HepG2 (cell line): ENCODE measurements at regions not wholly inside any gene's neighbourhood (a gene's known extent, or its start where the extent isn't known, plus 50 kb on each side); places are given as distances from the start of the nearest gene placed in this dataset.

Source experiments
- ATAC-seq: fragments of 200-7000 bp; cut with Tn5 transposase; 3 replicates; pipeline ENCODE4 v1.9.1; 2020; ENCODE audit warnings: mild to moderate bottlenecking, moderate library complexity
- BruUV-seq: library from RNA; stranded (reverse); fragments of 400-500 nt; replicated peaks from 2 replicates; lab custom pipeline; 2021; lab: Mats Ljungman, UMichigan
- CTCF ChIA-PET: fragments of 300-600 bp; formaldehyde crosslinking; extraction: SDS; loops from one replicate; lab custom pipeline; 2021; ENCODE audit warnings: low total read pairs, inconsistent platforms, low intra/inter-chr PET ratio; lab: Yijun Ruan, JAX
- POLR2A ChIA-PET: fragments of 350-600 bp; sonication (Branson Sonifier 250); formaldehyde crosslinking; loops from one replicate; lab custom pipeline; 2020; ENCODE audit warnings: antibody characterized with exemption, inconsistent platforms; lab: Yijun Ruan, JAX
- DNase-seq: peaks from one replicate; pipeline ENCODE4 v3.0.0-alpha.2; 2015; ENCODE audit warnings: low spot score
- FAIRE-seq: peaks from 3 replicates; lab custom pipeline; 2011; peaks lifted over from hg19 to GRCh38; lab: Jason Lieb, UNC
- H2AFZ ChIP-seq: one replicate; pipeline ENCODE4 v1.6.1; 2011; ENCODE audit warnings: low read length, inconsistent platforms
- H3K27ac ChIP-seq: fragments of 300-600 bp; 3 replicates; pipeline ENCODE4 v1.8.0; 2011; ENCODE audit warnings: mixed run types, mild to moderate bottlenecking, mixed read lengths, low read length, inconsistent platforms; ENCODE audit not compliant: insufficient read depth; ENCODE audit errors: extremely low read length
- H3K27me3 ChIP-seq, 2 experiments: fragments of 200-600 bp in 1 of 2; 2 replicates in 1 of 2; 3 replicates in 1 of 2; pipeline versions ENCODE4 v1.6.0 to v1.8.0; 2011; ENCODE audit warnings: low read length in 2 of 2, mild to moderate bottlenecking in 2 of 2, moderate library complexity in 2 of 2, inconsistent platforms in 1 of 2; ENCODE audit not compliant: insufficient read depth in 2 of 2, control insufficient read depth in 1 of 2
- H3K36me3 ChIP-seq, 2 experiments: fragments of 200-600 bp in 1 of 2; replicated peaks in 1 of 2; 2 replicates in 1 of 2; 3 replicates in 1 of 2; pipeline versions ENCODE4 v1.5.1 to v1.8.0; 2011; ENCODE audit warnings: low read length in 2 of 2, inconsistent platforms in 1 of 2; ENCODE audit not compliant: insufficient read depth in 2 of 2, control insufficient read depth in 1 of 2
- H3K4me1 ChIP-seq: 2 replicates; pipeline ENCODE4 v1.5.1; 2012; ENCODE audit warnings: low read length, inconsistent platforms; ENCODE audit not compliant: insufficient read depth
- H3K4me2 ChIP-seq: 2 replicates; pipeline ENCODE4 v1.6.0; 2011; ENCODE audit warnings: low read depth, low read length, inconsistent platforms
- H3K4me3 ChIP-seq, 3 experiments: fragments of 200-600 bp in 1 of 3; sonication (generic), shearing (Covaris generic) in 1 of 3; replicated peaks in 1 of 3; 2 replicates each; pipeline ENCODE4 v1.5.1; 2011 to 2016; ENCODE audit warnings: low read length in 3 of 3, inconsistent platforms in 2 of 3, low read depth in 2 of 3, mild to moderate bottlenecking in 2 of 3, control low read depth in 1 of 3, mixed read lengths in 1 of 3; ENCODE audit not compliant: insufficient read depth in 1 of 3
- H3K79me2 ChIP-seq: one replicate; pipeline ENCODE4 v1.6.1; 2011; ENCODE audit warnings: low read length, inconsistent platforms; ENCODE audit not compliant: insufficient read depth
- H3K9ac ChIP-seq: 2 replicates; pipeline ENCODE4 v1.6.0; 2011; ENCODE audit warnings: mild to moderate bottlenecking, low read depth, low read length, inconsistent platforms; ENCODE audit not compliant: insufficient read depth
- H3K9me3 ChIP-seq: 2 replicates; pipeline ENCODE4 v1.5.1; 2012; ENCODE audit warnings: mild to moderate bottlenecking, low read length
- H4K20me1 ChIP-seq: 2 replicates; pipeline ENCODE4 v1.6.0; 2011; ENCODE audit warnings: inconsistent platforms, mild to moderate bottlenecking, low read length, moderate library complexity; ENCODE audit not compliant: insufficient read depth
- CEBPB ChIP-seq: IDR thresholded peaks from 2 replicates; pipeline ENCODE4 v1.6.1; 2011; ENCODE audit warnings: low read depth, low read length, improper control_type of control experiment, borderline replicate concordance
- CEBPG ChIP-seq: IDR thresholded peaks from 2 replicates; pipeline ENCODE4 v1.6.1; 2016
- NFKB2 ChIP-seq: sonication (generic); formaldehyde crosslinking; IDR thresholded peaks from 2 replicates; pipeline ENCODE4 v1.4.0; 2020; ENCODE audit warnings: missing genetic modification reagents, borderline replicate concordance
- TCF7L2 ChIP-seq: IDR thresholded peaks from 2 replicates; pipeline ENCODE4 v1.6.1; 2011; ENCODE audit warnings: mild to moderate bottlenecking, low read depth, low read length, moderate library complexity
- TERF1 ChIP-seq: sonication (generic); formaldehyde crosslinking; IDR thresholded peaks from 2 replicates; pipeline ENCODE4 v1.8.0; 2022; ENCODE audit warnings: mild to moderate bottlenecking, missing genetic modification reagents, moderate library complexity
- ZNF432 ChIP-seq: sonication (generic); formaldehyde crosslinking; IDR thresholded peaks from 2 replicates; pipeline ENCODE4 v1.5.0; 2020; ENCODE audit warnings: missing genetic modification reagents, mild to moderate bottlenecking, borderline replicate concordance
- WGBS: methylation state at CpG from one replicate; pipeline ENCODE4 v1.1.6; 2017; ENCODE audit warnings: low lambda C conversion rate; 5-methylcytosine and 5-hydroxymethylcytosine counted together
- in situ Hi-C: cut with HindIII; loops from 2 replicates; pipeline ENCODE4 v1.10.0; 2017; ENCODE audit warnings: low pct_unique_long_range_greater_than_20kb; ENCODE audit not compliant: extremely low pct_ligation_motif_present
- intact Hi-C: fragments of 100-400 bp; cut with micrococcal nuclease; formaldehyde crosslinking; loops from one replicate; pipeline ENCODE4 v1.10.0; 2022; ENCODE audit not compliant: unreplicated experiment
- TF ChIP-seq, protein P1 (sequence below), 2 experiments: fragments of 450-650 bp in 1 of 2; sonication (generic) in 1 of 2; formaldehyde crosslinking; IDR thresholded peaks; 2 replicates each; pipeline versions ENCODE4 v1.5.0 to v1.8.0; 2020 to 2022; ENCODE audit warnings: mild to moderate bottlenecking in 1 of 2, missing genetic modification reagents in 1 of 2
- TF ChIP-seq, protein P2 (sequence below): sonication (generic); formaldehyde crosslinking; IDR thresholded peaks from 2 replicates; pipeline ENCODE4 v1.5.0; 2020; ENCODE audit warnings: missing genetic modification reagents, mild to moderate bottlenecking, borderline replicate concordance
- TF ChIP-seq, protein P3 (sequence below): sonication (generic); formaldehyde crosslinking; IDR thresholded peaks from 2 replicates; pipeline ENCODE4 v1.4.0; 2020; ENCODE audit warnings: missing genetic modification reagents, mild to moderate bottlenecking, borderline replicate concordance

DNA sequence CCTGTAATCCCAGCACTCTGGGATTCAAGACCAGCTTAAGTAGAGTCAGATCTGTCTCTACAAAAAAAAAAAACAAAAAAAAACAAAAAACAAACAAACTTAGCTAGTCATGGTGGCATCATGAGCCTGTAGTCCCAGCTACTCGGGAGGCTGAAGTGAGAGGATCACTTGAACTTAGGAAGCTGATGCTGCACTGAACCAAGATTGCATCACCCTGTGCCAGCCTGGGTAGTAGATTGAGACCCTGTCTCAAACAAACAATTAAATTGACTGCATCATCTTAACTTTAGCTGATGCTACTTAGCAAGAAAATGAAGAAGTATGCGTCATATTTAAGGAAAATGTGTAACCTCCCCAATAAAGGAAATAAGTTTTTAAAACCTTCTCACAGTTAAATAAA is 136.6 kb upstream of the ATXN7L3B start:
- WGBS: 48% methylated on average over 2 of the region's 2 CpGs
- DNase-seq: no peak
- POLR2A ChIA-PET: no interaction called here

More for the DNA sequence above, 136.6 kb upstream of the ATXN7L3B start:
- CTCF ChIA-PET: no interaction called here
- Histone ChIP-seq H3K4me2 (no peak overlapping the region), H2AFZ (no peak overlapping the region), H3K27me3 (no peaks in the 10 kb centered on the region), H3K9ac (no peak overlapping the region), H3K36me3 (no peaks in the 10 kb centered on the region), H3K79me2 (no peaks in the 10 kb centered on the region), H3K9me3 (no peaks in the 10 kb centered on the region), H4K20me1 (no peaks in the 10 kb centered on the region), H3K4me3 (no peak overlapping the region), H3K27ac (no peak overlapping the region), H3K4me1 (no peaks in the 10 kb centered on the region)
- BruUV-seq: no TSS peak
- intact Hi-C loops (no loop called here), in situ Hi-C loops (no loop called here)
- ATAC-seq: no peak
- TF ChIP-seq, protein P1, sequence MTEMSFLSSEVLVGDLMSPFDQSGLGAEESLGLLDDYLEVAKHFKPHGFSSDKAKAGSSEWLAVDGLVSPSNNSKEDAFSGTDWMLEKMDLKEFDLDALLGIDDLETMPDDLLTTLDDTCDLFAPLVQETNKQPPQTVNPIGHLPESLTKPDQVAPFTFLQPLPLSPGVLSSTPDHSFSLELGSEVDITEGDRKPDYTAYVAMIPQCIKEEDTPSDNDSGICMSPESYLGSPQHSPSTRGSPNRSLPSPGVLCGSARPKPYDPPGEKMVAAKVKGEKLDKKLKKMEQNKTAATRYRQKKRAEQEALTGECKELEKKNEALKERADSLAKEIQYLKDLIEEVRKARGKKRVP (CRISPR knock-in tag; IDR thresholded peaks at IDR 0.05): peak in 1 of 2 experiments; percentile 93; a peak in 2 of 4 replicates
- peak; percentile 42 for TF ChIP-seq CEBPB
- TF ChIP-seq, protein P2, sequence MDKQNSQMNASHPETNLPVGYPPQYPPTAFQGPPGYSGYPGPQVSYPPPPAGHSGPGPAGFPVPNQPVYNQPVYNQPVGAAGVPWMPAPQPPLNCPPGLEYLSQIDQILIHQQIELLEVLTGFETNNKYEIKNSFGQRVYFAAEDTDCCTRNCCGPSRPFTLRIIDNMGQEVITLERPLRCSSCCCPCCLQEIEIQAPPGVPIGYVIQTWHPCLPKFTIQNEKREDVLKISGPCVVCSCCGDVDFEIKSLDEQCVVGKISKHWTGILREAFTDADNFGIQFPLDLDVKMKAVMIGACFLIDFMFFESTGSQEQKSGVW (CRISPR knock-in tag): no peak
- TF ChIP-seq ZNF432 (CRISPR knock-in tag): no peak
- no peak for TF ChIP-seq NFKB2 (CRISPR knock-in tag)
- TF ChIP-seq, protein P3, sequence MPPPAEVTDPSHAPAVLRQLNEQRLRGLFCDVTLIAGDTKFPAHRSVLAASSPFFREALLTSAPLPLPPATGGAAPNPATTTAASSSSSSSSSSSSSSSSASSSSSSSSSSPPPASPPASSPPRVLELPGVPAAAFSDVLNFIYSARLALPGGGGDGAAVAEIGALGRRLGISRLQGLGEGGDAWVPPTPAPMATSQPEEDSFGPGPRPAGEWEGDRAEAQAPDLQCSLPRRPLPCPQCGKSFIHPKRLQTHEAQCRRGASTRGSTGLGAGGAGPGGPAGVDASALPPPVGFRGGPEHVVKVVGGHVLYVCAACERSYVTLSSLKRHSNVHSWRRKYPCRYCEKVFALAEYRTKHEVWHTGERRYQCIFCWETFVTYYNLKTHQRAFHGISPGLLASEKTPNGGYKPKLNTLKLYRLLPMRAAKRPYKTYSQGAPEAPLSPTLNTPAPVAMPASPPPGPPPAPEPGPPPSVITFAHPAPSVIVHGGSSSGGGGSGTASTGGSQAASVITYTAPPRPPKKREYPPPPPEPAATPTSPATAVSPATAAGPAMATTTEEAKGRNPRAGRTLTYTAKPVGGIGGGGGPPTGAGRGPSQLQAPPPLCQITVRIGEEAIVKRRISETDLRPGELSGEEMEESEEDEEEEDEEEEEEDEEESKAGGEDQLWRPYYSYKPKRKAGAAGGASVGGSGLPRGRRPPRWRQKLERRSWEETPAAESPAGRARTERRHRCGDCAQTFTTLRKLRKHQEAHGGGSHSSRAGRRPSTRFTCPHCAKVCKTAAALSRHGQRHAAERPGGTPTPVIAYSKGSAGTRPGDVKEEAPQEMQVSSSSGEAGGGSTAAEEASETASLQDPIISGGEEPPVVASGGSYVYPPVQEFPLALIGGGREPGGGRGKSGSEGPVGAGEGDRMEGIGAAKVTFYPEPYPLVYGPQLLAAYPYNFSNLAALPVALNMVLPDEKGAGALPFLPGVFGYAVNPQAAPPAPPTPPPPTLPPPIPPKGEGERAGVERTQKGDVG (CRISPR knock-in tag): no peak
- TF ChIP-seq TCF7L2: no peak
- TF ChIP-seq TERF1 (CRISPR knock-in tag): no peak
- 0 out of 2 replicates have a peak, but pooled peaks have one; percentile 34 for TF ChIP-seq CEBPG (CRISPR knock-in tag)
- FAIRE-seq: no peak
